Fibroblast of the aortic adventitia (primary cell): ENCODE measurements at regions not wholly inside any gene's neighbourhood (a gene's known extent, or its start where the extent isn't known, plus 50 kb on each side); places are given as distances from the start of the nearest gene placed in this dataset.
A peak's percentile ranks its signal among the peaks of the same experiment; 100 is the strongest.

Source experiments
- DNase-seq: peaks from one replicate; pipeline ENCODE4 v3.0.0-alpha.2; 2010; ENCODE audit warnings: low read depth
- H3K4me3 ChIP-seq: 2 replicates; pipeline ENCODE4 v1.5.1; 2011; ENCODE audit warnings: low read depth, mild to moderate bottlenecking, control low read depth, low read length, moderate library complexity
- CTCF ChIP-seq: IDR thresholded peaks from 2 replicates; pipeline ENCODE4 v1.5.1; 2011; ENCODE audit warnings: mild to moderate bottlenecking, low read length, control low read depth, inconsistent platforms; ENCODE audit not compliant: insufficient read depth

GRCh38 chr2:41871080-41871479, 176.7 kb upstream of the PKDCC start:
- H3K4me3 ChIP-seq, result no peak overlapping the region
- peak; percentile 40 for DNase-seq
- peak; percentile 60 for TF ChIP-seq CTCF

- DNase-seq, result peak; percentile 39
- no peak overlapping the region for H3K4me3 ChIP-seq
- no peak for TF ChIP-seq CTCF
Observed at GRCh38 chr2:41872646-41873045, 175.2 kb upstream of the PKDCC start.

- TF ChIP-seq CTCF, result no peak
- DNase-seq, result no peak
- H3K4me3 ChIP-seq, result no peak overlapping the region
Observed at GRCh38 chr2:41873102-41874031, 174.5 kb upstream of the PKDCC start.

GRCh38 chr2:41877114-41877678, 170.6 kb upstream of the PKDCC start:
- no peak for TF ChIP-seq CTCF
- no peak for DNase-seq
- H3K4me3 ChIP-seq, result no peak overlapping the region

- no peak for DNase-seq
- no peak overlapping the region for H3K4me3 ChIP-seq
- TF ChIP-seq CTCF, result no peak
Observed at GRCh38 chr2:41878056-41878455, 169.8 kb upstream of the PKDCC start.

- H3K4me3 ChIP-seq, result no peak overlapping the region
- DNase-seq, result peak; percentile 26
- TF ChIP-seq CTCF, result no peak
Observed at GRCh38 chr2:41878716-41879234, 169.0 kb upstream of the PKDCC start.
